ENCODE measurements at regions not wholly inside any gene's neighbourhood (a gene's known extent, or its start where the extent isn't known, plus 50 kb on each side); places are given as distances from the start of the nearest gene placed in this dataset.

- Mint-ChIP-seq H3K27me3 (peaks cover 4% of the 10 kb centered on the region), H3K4me3 (ENCODE audit: low read depth) (no peak overlapping the region), H3K36me3 (ENCODE audit: insufficient read depth) (no peaks in the 10 kb centered on the region), H3K27ac (no peak overlapping the region), H3K9me3 (ENCODE audit: low read depth) (no peaks in the 10 kb centered on the region), H3K4me1 (ENCODE audit: low read depth) (no peaks in the 10 kb centered on the region)
- no peak for TF ChIP-seq CTCF (IDR thresholded peaks at IDR 0.05; ENCODE audit: unreplicated experiment)
- no peak for DNase-seq (ENCODE audit: low spot score, unreplicated experiment)
Measured at GRCh38 chr2:64847930-64848329, 141.3 kb upstream of the SLC1A4 start.

GRCh38 chr2:64848363-64848762 is 140.8 kb upstream of the SLC1A4 start:
- H3K9me3 Mint-ChIP-seq (ENCODE audit: low read depth): no peaks in the 10 kb centered on the region
- no peak for DNase-seq (ENCODE audit: low spot score, unreplicated experiment)
- peaks cover 7% of the 10 kb centered on the region for H3K27me3 Mint-ChIP-seq
- no peaks in the 10 kb centered on the region for H3K36me3 Mint-ChIP-seq (ENCODE audit: insufficient read depth)
- no peak overlapping the region for H3K4me3 Mint-ChIP-seq (ENCODE audit: low read depth)
- no peak overlapping the region for H3K27ac Mint-ChIP-seq
- H3K4me1 Mint-ChIP-seq (ENCODE audit: low read depth): no peaks in the 10 kb centered on the region
- TF ChIP-seq CTCF (IDR thresholded peaks at IDR 0.05; ENCODE audit: unreplicated experiment): no peak

- Mint-ChIP-seq H3K9me3 (ENCODE audit: low read depth) (no peaks in the 10 kb centered on the region), H3K4me1 (ENCODE audit: low read depth) (no peaks in the 10 kb centered on the region), H3K27ac (no peak overlapping the region), H3K27me3 (peaks cover 7% of the 10 kb centered on the region), H3K4me3 (ENCODE audit: low read depth) (no peak overlapping the region), H3K36me3 (ENCODE audit: insufficient read depth) (no peaks in the 10 kb centered on the region)
- no peak for TF ChIP-seq CTCF (IDR thresholded peaks at IDR 0.05; ENCODE audit: unreplicated experiment)
- DNase-seq (ENCODE audit: low spot score, unreplicated experiment): no peak
Measured at GRCh38 chr2:64848945-64849344, 140.3 kb upstream of the SLC1A4 start.

- no peak for DNase-seq (ENCODE audit: low spot score, unreplicated experiment)
- Mint-ChIP-seq H3K36me3 (ENCODE audit: insufficient read depth) (no peaks in the 10 kb centered on the region), H3K4me3 (ENCODE audit: low read depth) (no peak overlapping the region), H3K27me3 (peaks cover 7% of the 10 kb centered on the region), H3K4me1 (ENCODE audit: low read depth) (no peaks in the 10 kb centered on the region), H3K9me3 (ENCODE audit: low read depth) (no peaks in the 10 kb centered on the region), H3K27ac (no peak overlapping the region)
- TF ChIP-seq CTCF (IDR thresholded peaks at IDR 0.05; ENCODE audit: unreplicated experiment): no peak
Measured at GRCh38 chr2:64850642-64851041, 138.6 kb upstream of the SLC1A4 start.

- H3K27ac Mint-ChIP-seq: no peak overlapping the region
- H3K4me1 Mint-ChIP-seq (ENCODE audit: low read depth): peaks cover 3% of the 10 kb centered on the region
- no peak overlapping the region for H3K4me3 Mint-ChIP-seq (ENCODE audit: low read depth)
- H3K27me3 Mint-ChIP-seq: peaks cover 8% of the 10 kb centered on the region
- DNase-seq (ENCODE audit: low spot score, unreplicated experiment): no peak
- H3K36me3 Mint-ChIP-seq (ENCODE audit: insufficient read depth): no peaks in the 10 kb centered on the region
- no peak for TF ChIP-seq CTCF (IDR thresholded peaks at IDR 0.05; ENCODE audit: unreplicated experiment)
- no peaks in the 10 kb centered on the region for H3K9me3 Mint-ChIP-seq (ENCODE audit: low read depth)
Measured at GRCh38 chr2:64852771-64853241, 136.4 kb upstream of the SLC1A4 start.
